Endodermal cell (in vitro differentiated cells): ENCODE measurements at regions not wholly inside any gene's neighbourhood (a gene's known extent, or its start where the extent isn't known, plus 50 kb on each side); places are given as distances from the start of the nearest gene placed in this dataset.

Experiments used
- DNase-seq: peaks from one replicate; pipeline ENCODE4 v3.0.0-alpha.2; 2017
- H3K27ac ChIP-seq: 2 replicates; pipeline ENCODE4 v1.5.1; 2013; ENCODE audit warnings: mild to moderate bottlenecking, low read depth, low read length, moderate library complexity
- H3K27me3 ChIP-seq: 2 replicates; pipeline ENCODE4 v1.6.1; 2013; ENCODE audit warnings: mild to moderate bottlenecking, low read length, moderate library complexity; ENCODE audit not compliant: insufficient read depth, control insufficient read depth, poor library complexity, severe bottlenecking
- H3K36me3 ChIP-seq: 2 replicates; pipeline ENCODE4 v1.7.0; 2013; ENCODE audit warnings: mild to moderate bottlenecking, low read length, moderate library complexity; ENCODE audit not compliant: control insufficient read depth, insufficient read depth
- H3K4me1 ChIP-seq: one replicate; pipeline ENCODE4 v1.7.0; 2013; ENCODE audit warnings: low read length; ENCODE audit not compliant: control insufficient read depth, insufficient read depth
- H3K4me3 ChIP-seq: 2 replicates; pipeline ENCODE4 v1.5.1; 2013; ENCODE audit warnings: mild to moderate bottlenecking, low read length, moderate library complexity
- H3K9ac ChIP-seq: 2 replicates; pipeline ENCODE4 v1.6.1; 2013; ENCODE audit warnings: mild to moderate bottlenecking, low read length, moderate library complexity; ENCODE audit not compliant: poor library complexity, severe bottlenecking; ENCODE audit errors: extremely low read depth
- H3K9me3 ChIP-seq: 2 replicates; pipeline ENCODE4 v1.6.1; 2013; ENCODE audit warnings: mild to moderate bottlenecking, low read length, moderate library complexity; ENCODE audit not compliant: control insufficient read depth
- H3K27ac Mint-ChIP-seq: 2 replicates; pipeline ENCODE4 v1.8.0; 2020; ENCODE audit warnings: mixed read lengths
- H3K27me3 Mint-ChIP-seq: 2 replicates; pipeline ENCODE4 v1.8.0; 2021; ENCODE audit warnings: mild to moderate bottlenecking, mixed read lengths; ENCODE audit not compliant: insufficient read depth
- H3K36me3 Mint-ChIP-seq: 2 replicates; pipeline ENCODE4 v1.8.0; 2020; ENCODE audit warnings: low read depth, mixed read lengths
- H3K4me1 Mint-ChIP-seq: 2 replicates; pipeline ENCODE4 v1.8.0; 2020; ENCODE audit warnings: mixed read lengths
- H3K4me3 Mint-ChIP-seq: 2 replicates; pipeline ENCODE4 v1.8.0; 2020; ENCODE audit warnings: mild to moderate bottlenecking, moderate library complexity, mixed read lengths
- H3K9me3 Mint-ChIP-seq: 2 replicates; pipeline ENCODE4 v1.8.0; 2020; ENCODE audit warnings: mild to moderate bottlenecking, mixed read lengths
- WGBS, 2 experiments: methylation state at CpG; one replicate each; pipeline versions ENCODE4 v1.1.5 to v1.1.7; 2013; ENCODE audit warnings: missing lambda C conversion rate in 2 of 2, mixed read lengths in 1 of 2; ENCODE audit not compliant: insufficient coverage in 1 of 2, insufficient read length in 1 of 2; 5-methylcytosine and 5-hydroxymethylcytosine counted together
- TF ChIP-seq, protein P1 (sequence below): fragments of 200-600 bp; sonication (generic); conservative IDR thresholded peaks from 2 replicates; pipeline ENCODE4 v1.5.0; 2021; ENCODE audit warnings: antibody characterized with exemption, mild to moderate bottlenecking

DNA sequence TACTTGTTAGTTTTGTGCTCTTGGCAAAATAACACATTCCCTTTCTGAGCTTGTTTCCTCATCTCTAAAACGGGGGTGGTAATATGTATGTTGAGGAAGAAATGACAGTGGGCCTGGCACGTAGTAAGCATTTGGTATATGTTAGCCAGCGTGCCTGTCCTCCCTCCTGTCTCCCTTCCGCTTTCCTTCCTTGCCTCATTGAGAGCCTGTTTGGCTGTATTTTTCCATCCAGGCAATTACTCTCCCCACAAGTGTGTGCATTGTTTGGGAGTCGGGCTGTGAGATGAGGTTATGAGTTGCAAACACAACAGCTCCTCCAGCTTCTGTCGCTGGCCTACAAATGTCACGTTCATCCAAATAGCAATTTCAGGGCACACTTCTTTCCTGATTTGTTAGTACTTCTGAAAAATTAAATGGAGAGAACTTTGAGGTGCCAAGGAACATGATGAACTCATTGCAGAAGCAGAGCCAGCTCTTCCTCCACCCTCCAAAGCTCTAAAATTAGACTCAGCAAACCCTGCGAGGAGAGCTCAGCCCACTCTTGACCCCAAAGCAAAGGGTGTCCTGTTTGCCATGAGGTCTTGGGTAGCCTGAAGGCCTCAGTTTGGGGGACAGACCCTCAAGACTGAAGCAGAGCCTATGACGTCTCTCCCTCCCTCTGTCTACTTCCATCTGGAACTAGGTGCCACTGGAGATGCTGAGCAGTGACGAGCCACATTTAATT lies 50.7 kb upstream of the TOX2 start:
- Histone ChIP-seq H3K9ac (no peak overlapping the region), H3K4me3 (no peak overlapping the region), H3K36me3 (no peaks in the 10 kb centered on the region), H3K9me3 (no peaks in the 10 kb centered on the region), H3K4me1 (no peaks in the 10 kb centered on the region), H3K27ac (no peak overlapping the region), H3K27me3 (no peaks in the 10 kb centered on the region)
- H3K9me3 Mint-ChIP-seq: no peaks in the 10 kb centered on the region
- 87 to 88% methylated on average over 6 to 9 of the region's 10 CpGs for WGBS, 2 experiments
- TF ChIP-seq, protein P1, sequence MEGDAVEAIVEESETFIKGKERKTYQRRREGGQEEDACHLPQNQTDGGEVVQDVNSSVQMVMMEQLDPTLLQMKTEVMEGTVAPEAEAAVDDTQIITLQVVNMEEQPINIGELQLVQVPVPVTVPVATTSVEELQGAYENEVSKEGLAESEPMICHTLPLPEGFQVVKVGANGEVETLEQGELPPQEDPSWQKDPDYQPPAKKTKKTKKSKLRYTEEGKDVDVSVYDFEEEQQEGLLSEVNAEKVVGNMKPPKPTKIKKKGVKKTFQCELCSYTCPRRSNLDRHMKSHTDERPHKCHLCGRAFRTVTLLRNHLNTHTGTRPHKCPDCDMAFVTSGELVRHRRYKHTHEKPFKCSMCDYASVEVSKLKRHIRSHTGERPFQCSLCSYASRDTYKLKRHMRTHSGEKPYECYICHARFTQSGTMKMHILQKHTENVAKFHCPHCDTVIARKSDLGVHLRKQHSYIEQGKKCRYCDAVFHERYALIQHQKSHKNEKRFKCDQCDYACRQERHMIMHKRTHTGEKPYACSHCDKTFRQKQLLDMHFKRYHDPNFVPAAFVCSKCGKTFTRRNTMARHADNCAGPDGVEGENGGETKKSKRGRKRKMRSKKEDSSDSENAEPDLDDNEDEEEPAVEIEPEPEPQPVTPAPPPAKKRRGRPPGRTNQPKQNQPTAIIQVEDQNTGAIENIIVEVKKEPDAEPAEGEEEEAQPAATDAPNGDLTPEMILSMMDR: no peak
- H3K4me1 Mint-ChIP-seq: peaks cover 4% of the 10 kb centered on the region
- no peak for DNase-seq
- no peak overlapping the region for H3K4me3 Mint-ChIP-seq
- no peaks in the 10 kb centered on the region for H3K36me3 Mint-ChIP-seq
- H3K27ac Mint-ChIP-seq: no peak overlapping the region
- H3K27me3 Mint-ChIP-seq: no peaks in the 10 kb centered on the region

DNA sequence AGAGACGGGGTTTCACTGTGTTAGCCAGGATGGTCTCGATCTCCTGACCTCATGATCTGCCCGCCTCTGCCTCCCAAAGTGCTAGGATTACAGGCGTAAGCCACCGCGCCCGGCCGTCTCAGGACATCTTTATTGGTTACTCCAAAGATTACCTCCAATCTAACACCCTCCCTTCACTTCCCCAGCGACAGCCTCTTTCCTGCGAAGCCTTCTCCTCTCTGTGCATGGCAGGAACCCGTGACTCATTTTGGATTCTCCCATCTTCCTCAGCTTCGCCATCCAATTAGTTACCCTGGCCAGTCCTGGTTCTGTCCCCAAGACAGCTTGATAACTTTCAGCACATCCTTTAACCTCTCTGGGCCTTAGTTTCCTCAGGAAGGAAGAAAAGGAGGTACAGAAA lies 51.3 kb upstream of the TOX2 start:
- DNase-seq: no peak
- Mint-ChIP-seq H3K36me3 (no peaks in the 10 kb centered on the region), H3K27ac (no peak overlapping the region), H3K4me3 (no peak overlapping the region), H3K27me3 (no peaks in the 10 kb centered on the region), H3K9me3 (no peaks in the 10 kb centered on the region), H3K4me1 (no peaks in the 10 kb centered on the region)
- Histone ChIP-seq H3K27me3 (no peaks in the 10 kb centered on the region), H3K9me3 (no peaks in the 10 kb centered on the region), H3K36me3 (no peaks in the 10 kb centered on the region), H3K4me3 (no peak overlapping the region), H3K27ac (no peak overlapping the region), H3K4me1 (no peaks in the 10 kb centered on the region), H3K9ac (no peak overlapping the region)
- 92 to 100% methylated on average over 9 to 12 of the region's 12 CpGs for WGBS, 2 experiments
- TF ChIP-seq, protein P1: no peak

DNA sequence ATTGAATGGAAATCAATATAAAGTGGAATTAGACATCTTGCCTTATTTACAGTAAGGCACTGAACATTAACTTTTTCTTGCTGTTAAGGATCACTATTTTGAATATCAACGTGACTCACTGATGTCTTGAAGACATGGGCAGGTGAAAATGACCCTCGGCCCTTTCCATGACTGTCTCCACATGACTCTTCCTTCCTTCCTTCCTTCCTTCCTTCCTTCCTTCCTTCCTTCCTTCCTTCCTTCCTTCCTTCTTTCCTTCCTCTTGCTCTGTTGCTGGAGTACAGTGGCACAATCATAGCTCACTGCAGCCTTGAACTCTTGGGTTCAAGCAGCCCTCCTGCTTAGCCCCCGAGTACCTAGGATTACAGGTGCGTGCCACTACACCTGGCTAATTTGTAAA lies 52.2 kb upstream of the TOX2 start:
- Histone ChIP-seq H3K9ac (no peak overlapping the region), H3K36me3 (no peaks in the 10 kb centered on the region), H3K4me1 (no peaks in the 10 kb centered on the region), H3K27me3 (no peaks in the 10 kb centered on the region), H3K9me3 (no peaks in the 10 kb centered on the region), H3K27ac (no peak overlapping the region), H3K4me3 (no peak overlapping the region)
- H3K4me3 Mint-ChIP-seq: no peak overlapping the region
- TF ChIP-seq, protein P1: no peak
- H3K4me1 Mint-ChIP-seq: no peaks in the 10 kb centered on the region
- H3K27ac Mint-ChIP-seq: no peak overlapping the region
- H3K36me3 Mint-ChIP-seq: no peaks in the 10 kb centered on the region
- DNase-seq: no peak
- WGBS, 2 experiments: 46 to 100% methylated on average over 2 to 4 of the region's 4 CpGs
- H3K27me3 Mint-ChIP-seq: peaks cover 2% of the 10 kb centered on the region
- no peaks in the 10 kb centered on the region for H3K9me3 Mint-ChIP-seq
